Right lobe of liver (tissue), 6 donors: ENCODE measurements at regions not wholly inside any gene's neighbourhood (a gene's known extent, or its start where the extent isn't known, plus 50 kb on each side); places are given as distances from the start of the nearest gene placed in this dataset.

Experiments used
- ATAC-seq, 4 donors: fragments of 200-7000 bp; cut with Tn5 transposase; one replicate each; pipeline ENCODE4 v1.9.1; 2020; ENCODE audit warnings: mild to moderate bottlenecking in 4 of 4, moderate library complexity in 4 of 4
- DNase-seq, 3 donors: peaks; one replicate each; pipeline ENCODE4 v3.0.0-alpha.2; 2020
- H3K27ac ChIP-seq, 3 donors: fragments of 200-600 bp; one replicate each; pipeline ENCODE4 v1.8.0; 2022
- H3K27me3 ChIP-seq, 2 donors: fragments of 200-600 bp; one replicate each; pipeline ENCODE4 v1.8.0; 2022
- H3K36me3 ChIP-seq, 4 donors: fragments of 200-600 bp; sonication (generic) in 1 of 4; one replicate each; pipeline versions ENCODE4 v1.5.1 to v1.8.0; 2017 to 2022; ENCODE audit warnings: control low read depth in 1 of 4
- H3K4me1 ChIP-seq, 4 donors: fragments of 200-600 bp; sonication (generic) in 1 of 4; one replicate each; pipeline versions ENCODE4 v1.5.1 to v1.8.0; 2017 to 2022; ENCODE audit warnings: control low read depth in 1 of 4
- H3K4me3 ChIP-seq, 3 donors: fragments of 200-600 bp; one replicate each; pipeline ENCODE4 v1.8.0; 2022
- H3K9me3 ChIP-seq, 4 donors: fragments of 200-600 bp; sonication (generic) in 1 of 4; one replicate each; pipeline versions ENCODE4 v1.5.1 to v1.8.0; 2017 to 2022; ENCODE audit warnings: control low read depth in 1 of 4
- POLR2A ChIP-seq: fragments of 450-650 bp; IDR thresholded peaks from one replicate; pipeline ENCODE4 v1.6.1; 2017; ENCODE audit warnings: antibody characterized with exemption, mild to moderate bottlenecking
- WGBS: methylation state at CpG from one replicate; pipeline ENCODE4 v1.1.6; 2018; ENCODE audit warnings: low coverage, low lambda C conversion rate; ENCODE audit not compliant: insufficient coverage; ENCODE audit errors: missing lambda C conversion rate; 5-methylcytosine and 5-hydroxymethylcytosine counted together
- intact Hi-C, 2 donors: fragments of 100-400 bp; cut with DNase I; formaldehyde crosslinking; loops; one replicate each; pipeline versions ENCODE4 v1.11.2 to v1.14.1; 2022
- TF ChIP-seq, protein P1 (sequence below), 4 donors: fragments of 200-600 bp in 3 of 4; fragments of 450-650 bp in 1 of 4; IDR thresholded peaks; one replicate each; pipeline versions ENCODE4 v1.5.1 to v1.8.0; 2016 to 2022; ENCODE audit warnings: antibody characterized with exemption in 4 of 4, mild to moderate bottlenecking in 2 of 4
- donor health status: DM: no; HTN: yes; CAD: no.
- donor health status: DM: no; HTN: no; CAD: no.
- donor health status: DM: no; HTN: no; CAD: no.
- donor health status: DM: no; HTN: yes; CAD: no.
- donor health status: DM: no; HTN: yes; CAD: no.

DNA sequence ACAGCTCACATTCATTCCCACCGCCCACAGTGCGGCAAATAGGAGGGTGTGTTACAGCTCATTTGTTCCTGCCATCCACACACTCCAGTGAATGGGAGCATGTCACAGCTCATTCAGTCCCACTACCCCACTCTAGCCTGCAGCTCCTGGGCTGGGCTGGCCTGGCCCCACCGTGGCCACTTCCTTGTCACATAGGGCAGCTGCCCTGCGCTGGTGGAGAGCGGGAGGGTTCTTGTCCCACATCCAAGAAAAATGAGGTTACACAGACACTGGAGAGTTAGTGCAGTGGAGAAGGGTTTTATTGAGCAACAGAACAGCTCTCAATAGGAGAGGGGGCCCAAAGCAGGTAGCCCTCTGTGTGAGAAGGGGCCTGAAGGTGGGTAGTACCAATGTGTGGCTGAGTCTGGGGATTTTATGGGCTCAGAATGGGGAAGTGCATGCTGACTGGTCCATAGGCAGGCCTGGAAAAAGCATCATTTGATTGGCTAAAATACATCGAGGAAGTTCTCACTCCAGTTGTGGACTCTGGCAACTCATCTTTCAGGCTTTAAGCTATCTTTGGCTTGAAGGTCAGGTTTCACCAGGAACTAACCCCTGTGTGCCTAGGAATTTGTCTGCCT is 249.7 kb downstream of the ETAA1 start:
- no peaks in the 10 kb centered on the region for H3K9me3 ChIP-seq
- intact Hi-C loops, result no loop called here
- no peaks in the 10 kb centered on the region for H3K36me3 ChIP-seq
- ATAC-seq (no peak), DNase-seq (no peak)
- H3K27me3 ChIP-seq, result no peaks in the 10 kb centered on the region
- 100% methylated on average over 1 of the region's 6 CpGs for WGBS
- no peaks in the 10 kb centered on the region for H3K4me1 ChIP-seq
- TF ChIP-seq, protein P1, sequence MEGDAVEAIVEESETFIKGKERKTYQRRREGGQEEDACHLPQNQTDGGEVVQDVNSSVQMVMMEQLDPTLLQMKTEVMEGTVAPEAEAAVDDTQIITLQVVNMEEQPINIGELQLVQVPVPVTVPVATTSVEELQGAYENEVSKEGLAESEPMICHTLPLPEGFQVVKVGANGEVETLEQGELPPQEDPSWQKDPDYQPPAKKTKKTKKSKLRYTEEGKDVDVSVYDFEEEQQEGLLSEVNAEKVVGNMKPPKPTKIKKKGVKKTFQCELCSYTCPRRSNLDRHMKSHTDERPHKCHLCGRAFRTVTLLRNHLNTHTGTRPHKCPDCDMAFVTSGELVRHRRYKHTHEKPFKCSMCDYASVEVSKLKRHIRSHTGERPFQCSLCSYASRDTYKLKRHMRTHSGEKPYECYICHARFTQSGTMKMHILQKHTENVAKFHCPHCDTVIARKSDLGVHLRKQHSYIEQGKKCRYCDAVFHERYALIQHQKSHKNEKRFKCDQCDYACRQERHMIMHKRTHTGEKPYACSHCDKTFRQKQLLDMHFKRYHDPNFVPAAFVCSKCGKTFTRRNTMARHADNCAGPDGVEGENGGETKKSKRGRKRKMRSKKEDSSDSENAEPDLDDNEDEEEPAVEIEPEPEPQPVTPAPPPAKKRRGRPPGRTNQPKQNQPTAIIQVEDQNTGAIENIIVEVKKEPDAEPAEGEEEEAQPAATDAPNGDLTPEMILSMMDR (IDR thresholded peaks at IDR 0.05), result no peak
- no peak for TF ChIP-seq POLR2A
- H3K27ac ChIP-seq, result no peak overlapping the region
- no peak overlapping the region for H3K4me3 ChIP-seq

DNA sequence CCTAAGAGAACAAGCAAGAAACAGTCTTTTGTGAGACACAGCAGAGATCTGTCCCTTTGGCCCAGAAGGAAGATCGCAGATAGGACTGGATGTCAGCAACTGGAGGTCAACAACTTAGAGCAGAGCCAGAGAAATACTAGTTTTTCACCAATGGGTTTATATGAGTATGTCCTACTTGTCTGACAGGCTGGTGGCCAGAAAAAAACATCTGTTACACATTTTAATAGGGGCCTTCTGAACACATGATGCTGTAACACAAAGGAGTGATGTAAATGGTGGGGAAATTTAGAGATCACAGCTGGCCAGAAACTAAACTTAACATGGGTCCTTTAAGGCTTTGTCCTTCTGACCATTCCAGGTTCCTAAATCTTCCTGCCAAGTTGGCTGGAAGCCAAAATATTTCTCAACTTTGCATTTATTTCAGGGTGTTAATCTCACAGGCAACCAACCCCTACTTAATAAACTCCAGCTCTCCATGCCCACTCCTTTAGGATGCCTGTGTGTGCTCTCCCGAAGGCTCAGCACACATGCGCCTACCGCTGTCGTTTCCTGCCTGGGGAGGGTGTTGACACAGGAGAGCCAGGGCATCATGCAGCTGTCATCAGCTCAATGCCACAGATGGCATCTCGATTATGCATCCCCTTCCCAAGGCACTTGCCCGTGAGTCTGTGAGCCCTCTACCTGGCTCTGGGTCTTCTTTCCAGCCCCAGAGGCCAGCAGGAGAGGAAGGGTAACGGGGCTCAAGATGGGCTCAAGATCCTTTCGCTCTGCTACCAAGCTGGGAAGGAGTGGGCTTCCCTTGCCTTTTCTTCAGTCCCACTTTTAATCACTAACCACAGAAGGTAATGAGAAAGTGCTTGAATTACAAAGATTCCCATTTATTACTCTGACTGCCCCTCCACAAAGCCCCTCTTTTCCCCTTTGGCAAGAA is 252.5 kb downstream of the ETAA1 start:
- H3K36me3 ChIP-seq, result no peaks in the 10 kb centered on the region
- no peak overlapping the region for H3K4me3 ChIP-seq
- ATAC-seq (peak in 3 of 4 donors; percentile 19 to 33 (median 21)), DNase-seq (no peak)
- 61% methylated on average over 3 of the region's 9 CpGs for WGBS
- intact Hi-C loops, result no loop called here
- no peaks in the 10 kb centered on the region for H3K27me3 ChIP-seq
- no peaks in the 10 kb centered on the region for H3K4me1 ChIP-seq
- H3K9me3 ChIP-seq, result no peaks in the 10 kb centered on the region
- H3K27ac ChIP-seq, result no peak overlapping the region
- TF ChIP-seq, protein P1 (IDR thresholded peaks at IDR 0.05), result no peak
- TF ChIP-seq POLR2A, result no peak

DNA sequence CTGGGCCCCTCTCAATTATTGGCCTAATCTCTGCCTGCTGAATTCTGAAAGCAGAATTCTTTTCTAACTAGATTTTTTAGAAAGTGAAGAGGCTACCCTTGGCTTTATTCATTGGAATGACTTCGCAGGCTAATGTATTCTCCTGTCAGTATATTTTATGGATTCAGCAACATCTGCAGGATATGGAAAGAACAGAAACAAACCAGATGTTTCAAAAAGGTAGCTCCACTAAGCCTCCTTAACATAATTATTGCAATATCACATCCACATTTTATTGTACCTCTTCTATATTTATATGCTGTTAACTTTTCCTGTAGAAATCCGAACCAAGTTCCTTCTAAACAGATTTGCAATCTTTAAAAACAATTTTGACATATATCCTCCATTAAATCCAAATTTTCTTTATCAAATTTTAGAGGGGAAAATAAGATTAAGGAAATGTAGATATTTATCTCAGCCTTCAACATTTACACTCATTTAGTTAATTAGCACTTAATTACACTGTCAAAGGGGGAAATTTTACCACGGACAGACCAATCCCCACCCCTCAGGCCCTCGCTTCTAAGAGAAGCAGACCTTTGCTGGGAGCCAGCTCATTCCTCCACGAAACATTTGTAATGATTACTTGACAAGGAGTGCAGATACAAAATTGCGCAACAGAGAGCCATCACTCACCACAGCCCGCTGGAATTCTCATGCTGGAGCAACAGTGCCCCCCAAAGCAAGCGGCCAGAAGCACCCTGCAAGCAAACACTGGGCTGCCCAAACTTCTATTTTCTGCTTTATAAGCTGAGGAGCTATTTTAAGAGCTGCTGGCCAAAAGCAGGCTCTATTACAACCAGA is 253.4 kb downstream of the ETAA1 start:
- no peaks in the 10 kb centered on the region for H3K4me1 ChIP-seq
- no peaks in the 10 kb centered on the region for H3K9me3 ChIP-seq
- ATAC-seq (peak; percentile 50 to 85 (median 59)), DNase-seq (peak; percentile 21 to 56 (median 51))
- no peaks in the 10 kb centered on the region for H3K36me3 ChIP-seq
- no peak overlapping the region for H3K27ac ChIP-seq
- 18% methylated on average over 8 of the region's 8 CpGs for WGBS
- intact Hi-C loops, result no loop called here
- H3K4me3 ChIP-seq, result no peak overlapping the region
- no peak for TF ChIP-seq POLR2A
- TF ChIP-seq, protein P1 (IDR thresholded peaks at IDR 0.05), result peak; percentile 18 to 48 (median 26)
- no peaks in the 10 kb centered on the region for H3K27me3 ChIP-seq

DNA sequence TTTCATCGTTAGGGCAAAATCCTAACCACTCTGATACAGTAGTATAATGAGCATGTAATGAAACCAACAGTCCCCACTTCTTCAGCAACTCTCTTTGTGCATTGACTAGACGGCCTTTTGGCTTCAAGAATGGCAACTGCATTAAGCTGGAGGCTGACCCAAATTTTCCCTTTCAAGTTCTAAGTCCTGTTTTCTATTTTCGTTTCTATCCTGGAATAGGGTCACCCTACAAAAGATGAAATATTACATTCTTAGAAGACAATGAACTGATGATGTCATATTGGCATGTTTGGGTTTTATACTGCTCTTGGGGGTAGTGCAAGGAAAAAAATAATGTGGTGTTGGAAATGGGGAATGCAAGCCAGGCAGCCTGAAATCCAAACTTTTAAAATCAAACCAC is 254.4 kb downstream of the ETAA1 start:
- ATAC-seq (no peak), DNase-seq (no peak)
- intact Hi-C loops, result no loop called here
- Histone ChIP-seq H3K27ac (no peak overlapping the region), H3K4me3 (no peak overlapping the region), H3K9me3 (no peaks in the 10 kb centered on the region), H3K27me3 (no peaks in the 10 kb centered on the region), H3K36me3 (no peaks in the 10 kb centered on the region), H3K4me1 (no peaks in the 10 kb centered on the region)
- 41% methylated on average over 3 of the region's 3 CpGs for WGBS
- no peak for TF ChIP-seq POLR2A
- TF ChIP-seq, protein P1 (IDR thresholded peaks at IDR 0.05), result no peak
